ENCODE measurements at regions not wholly inside any gene's neighbourhood (a gene's known extent, or its start where the extent isn't known, plus 50 kb on each side); places are given as distances from the start of the nearest gene placed in this dataset.

DNA sequence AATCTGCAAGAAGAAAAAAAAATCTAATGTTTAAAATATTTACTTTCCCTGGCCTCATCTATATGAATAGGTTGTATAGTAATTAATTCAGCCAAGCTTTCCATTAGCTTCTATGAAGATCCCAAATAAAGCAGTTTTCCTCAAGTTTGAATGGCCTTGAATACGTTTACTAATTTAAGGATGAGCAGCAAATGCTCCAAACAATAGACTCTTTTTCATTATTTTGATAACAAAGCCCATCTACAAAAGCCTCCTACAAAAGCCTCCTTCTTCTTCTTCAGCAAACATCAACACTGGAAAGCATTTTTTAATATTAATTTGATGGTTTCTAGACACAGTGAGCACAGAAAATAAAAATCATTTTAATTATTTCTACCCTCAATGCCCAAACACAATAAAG lies 1130.3 kb upstream of the CNTN5 start:
- no peaks in the 10 kb centered on the region for H3K79me2 ChIP-seq (ENCODE audit: insufficient read depth)
- H3K9me3 ChIP-seq = no peaks in the 10 kb centered on the region
- H2AFZ ChIP-seq (ENCODE audit: low read depth) = no peak overlapping the region
- no peaks in the 10 kb centered on the region for H3K9me2 ChIP-seq
- CTCF ChIA-PET = interaction anchor here (1.1 kb wide), 1 partner anchor 73 kb away, joined by 3 read pairs; no protein-coding TSS in a partner anchor
- H3K4me1 ChIP-seq (ENCODE audit: control insufficient read depth in 1 of 2, insufficient read depth in 2 of 2, low read depth in 1 of 2, low read length in 1 of 2) = peaks cover 0 to 7% of the 10 kb centered on the region in 2 experiments; a peak in 1 of 4 replicates
- H3K27ac ChIP-seq (ENCODE audit: low read depth in 2 of 2, low read length in 1 of 2) = no peak overlapping the region
- H3K9ac ChIP-seq = no peak overlapping the region
- TF ChIP-seq SMC3 (IDR thresholded peaks at IDR 0.05; ENCODE audit: low read depth, low read length) = no peak
- no peak for TF ChIP-seq EZH2phosphoT487 (IDR thresholded peaks at IDR 0.05; ENCODE audit: borderline replicate concordance, low read depth)
- TF ChIP-seq FOXM1 (IDR thresholded peaks at IDR 0.05; ENCODE audit: low read depth) = no peak
- TF ChIP-seq RAD21 (IDR thresholded peaks at IDR 0.05; ENCODE audit: low read length) = no peak
- TF ChIP-seq, protein P1, sequence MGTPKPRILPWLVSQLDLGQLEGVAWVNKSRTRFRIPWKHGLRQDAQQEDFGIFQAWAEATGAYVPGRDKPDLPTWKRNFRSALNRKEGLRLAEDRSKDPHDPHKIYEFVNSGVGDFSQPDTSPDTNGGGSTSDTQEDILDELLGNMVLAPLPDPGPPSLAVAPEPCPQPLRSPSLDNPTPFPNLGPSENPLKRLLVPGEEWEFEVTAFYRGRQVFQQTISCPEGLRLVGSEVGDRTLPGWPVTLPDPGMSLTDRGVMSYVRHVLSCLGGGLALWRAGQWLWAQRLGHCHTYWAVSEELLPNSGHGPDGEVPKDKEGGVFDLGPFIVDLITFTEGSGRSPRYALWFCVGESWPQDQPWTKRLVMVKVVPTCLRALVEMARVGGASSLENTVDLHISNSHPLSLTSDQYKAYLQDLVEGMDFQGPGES (IDR thresholded peaks at IDR 0.05; ENCODE audit: low read depth, low read length) = no peak
- no peak for TF ChIP-seq SIN3A (IDR thresholded peaks at IDR 0.05; ENCODE audit: borderline replicate concordance, low read depth, low read length)
- no peak for TF ChIP-seq POLR2AphosphoS5 (IDR thresholded peaks at IDR 0.05; ENCODE audit: low read depth, low read length)
- no peaks in the 10 kb centered on the region for H3F3A ChIP-seq (replicated peaks; ENCODE audit: insufficient read depth)
- POLR2A ChIA-PET = no interaction called here
- H3K4me2 ChIP-seq = no peak overlapping the region
- H3K4me3 ChIP-seq (ENCODE audit: low read depth in 2 of 2, low read length in 1 of 2) = no peak overlapping the region
- WGBS (ENCODE audit: low lambda C conversion rate) = 54% methylated on average over 1 of the region's 1 CpG
- H3K36me3 ChIP-seq (replicated peaks in 1 of 2; ENCODE audit: control insufficient read depth in 1 of 2, insufficient read depth in 2 of 2, low read length in 1 of 2) = no peaks in the 10 kb centered on the region
- no peak for DNase-seq
- no peaks in the 10 kb centered on the region for H4K20me1 ChIP-seq (ENCODE audit: insufficient read depth)
- no peaks in the 10 kb centered on the region for H3K27me3 ChIP-seq (ENCODE audit: insufficient read depth)

DNA sequence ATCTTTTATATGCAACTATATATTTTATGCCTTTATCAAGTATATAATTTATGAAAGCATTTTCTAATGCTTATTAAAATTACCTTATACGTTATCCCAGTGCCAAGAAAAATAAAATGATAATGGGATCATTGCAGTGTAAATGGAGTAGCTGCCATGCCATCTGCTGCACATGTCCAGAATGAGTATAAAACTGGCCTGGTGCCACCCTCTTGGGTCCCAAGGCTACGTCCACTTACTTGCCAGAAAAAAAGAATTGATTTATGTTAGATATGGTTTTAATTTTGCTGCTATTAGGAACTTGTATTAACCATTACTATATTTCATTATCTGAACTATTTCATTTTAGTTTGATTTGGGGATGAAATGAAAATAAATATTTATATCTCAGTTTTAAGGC lies 1127.1 kb upstream of the CNTN5 start:
- H3F3A ChIP-seq (replicated peaks; ENCODE audit: insufficient read depth) = no peaks in the 10 kb centered on the region
- ChIA-PET POLR2A (no interaction called here), CTCF (interaction anchor here (0.5 kb wide), 1 partner anchor 455 kb away, joined by 3 read pairs; no protein-coding TSS in a partner anchor)
- H3K9me2 ChIP-seq = no peaks in the 10 kb centered on the region
- H3K4me2 ChIP-seq = no peak overlapping the region
- no peak overlapping the region for H3K4me3 ChIP-seq (ENCODE audit: low read depth in 2 of 2, low read length in 1 of 2)
- no peaks in the 10 kb centered on the region for H3K36me3 ChIP-seq (replicated peaks in 1 of 2; ENCODE audit: control insufficient read depth in 1 of 2, insufficient read depth in 2 of 2, low read length in 1 of 2)
- no peaks in the 10 kb centered on the region for H4K20me1 ChIP-seq (ENCODE audit: insufficient read depth)
- no peaks in the 10 kb centered on the region for H3K27me3 ChIP-seq (ENCODE audit: insufficient read depth)
- peak; percentile 63 for DNase-seq
- no peaks in the 10 kb centered on the region for H3K79me2 ChIP-seq (ENCODE audit: insufficient read depth)
- WGBS (ENCODE audit: low lambda C conversion rate) = 14% methylated on average over 2 of the region's 2 CpGs
- no peak overlapping the region for H2AFZ ChIP-seq (ENCODE audit: low read depth)
- H3K27ac ChIP-seq (ENCODE audit: low read depth in 2 of 2, low read length in 1 of 2) = peak overlapping the region in 1 of 2 experiments; percentile 67; a peak in 2 of 4 replicates
- H3K9ac ChIP-seq = no peak overlapping the region
- H3K9me3 ChIP-seq = no peaks in the 10 kb centered on the region
- TF ChIP-seq TEAD4 (IDR thresholded peaks at IDR 0.05; ENCODE audit: borderline replicate concordance, insufficient read depth) = 0 out of 2 replicates have a peak, but pooled peaks have one; percentile 36
- TF ChIP-seq, protein P2, sequence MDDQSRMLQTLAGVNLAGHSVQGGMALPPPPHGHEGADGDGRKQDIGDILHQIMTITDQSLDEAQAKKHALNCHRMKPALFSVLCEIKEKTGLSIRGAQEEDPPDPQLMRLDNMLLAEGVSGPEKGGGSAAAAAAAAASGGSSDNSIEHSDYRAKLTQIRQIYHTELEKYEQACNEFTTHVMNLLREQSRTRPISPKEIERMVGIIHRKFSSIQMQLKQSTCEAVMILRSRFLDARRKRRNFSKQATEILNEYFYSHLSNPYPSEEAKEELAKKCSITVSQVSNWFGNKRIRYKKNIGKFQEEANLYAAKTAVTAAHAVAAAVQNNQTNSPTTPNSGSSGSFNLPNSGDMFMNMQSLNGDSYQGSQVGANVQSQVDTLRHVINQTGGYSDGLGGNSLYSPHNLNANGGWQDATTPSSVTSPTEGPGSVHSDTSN (IDR thresholded peaks at IDR 0.05) = 0 out of 2 replicates have a peak, but pooled peaks have one; percentile 11
- no peak for TF ChIP-seq ELF1 (IDR thresholded peaks at IDR 0.05)
- TF ChIP-seq TCF12 (IDR thresholded peaks at IDR 0.05) = peak; percentile 58
- peak; percentile 68 for TF ChIP-seq GATA2 (CRISPR knock-in tag; IDR thresholded peaks at IDR 0.05)
- 0 out of 2 replicates have a peak, but pooled peaks have one; percentile 8 for TF ChIP-seq RAD21 (IDR thresholded peaks at IDR 0.05; ENCODE audit: low read length)
- peak; percentile 63 for TF ChIP-seq CHD2 (IDR thresholded peaks at IDR 0.05; ENCODE audit: low read length, partially characterized antibody)
- TF ChIP-seq POLR2AphosphoS5 (IDR thresholded peaks at IDR 0.05; ENCODE audit: low read depth, low read length) = no peak
- TF ChIP-seq NFIC (IDR thresholded peaks at IDR 0.05; ENCODE audit: borderline replicate concordance) = peak; percentile 73
- peak; percentile 75; the same call in 1 of the 2 replicates for TF ChIP-seq RCOR1 (IDR thresholded peaks at IDR 0.05; ENCODE audit: low read length)
- TF ChIP-seq FOSL2 (IDR thresholded peaks at IDR 0.05; ENCODE audit: borderline replicate concordance, low read depth) = no peak
- peak in 1 of 2 experiments; percentile 82; a peak in 2 of 4 replicates for TF ChIP-seq EP300 (IDR thresholded peaks at IDR 0.05; ENCODE audit: borderline replicate concordance in 1 of 2, low read depth in 1 of 2, low read length in 1 of 2)
- no peak for TF ChIP-seq JUND (IDR thresholded peaks at IDR 0.05)
- H3K4me1 ChIP-seq (ENCODE audit: control insufficient read depth in 1 of 2, insufficient read depth in 2 of 2, low read depth in 1 of 2, low read length in 1 of 2) = peaks cover 0 to 7% of the 10 kb centered on the region in 2 experiments; a peak in 1 of 4 replicates

All from SK-N-SH (cell line).